ENCODE measurements at regions not wholly inside any gene's neighbourhood (a gene's known extent, or its start where the extent isn't known, plus 50 kb on each side); places are given as distances from the start of the nearest gene placed in this dataset.

DNA sequence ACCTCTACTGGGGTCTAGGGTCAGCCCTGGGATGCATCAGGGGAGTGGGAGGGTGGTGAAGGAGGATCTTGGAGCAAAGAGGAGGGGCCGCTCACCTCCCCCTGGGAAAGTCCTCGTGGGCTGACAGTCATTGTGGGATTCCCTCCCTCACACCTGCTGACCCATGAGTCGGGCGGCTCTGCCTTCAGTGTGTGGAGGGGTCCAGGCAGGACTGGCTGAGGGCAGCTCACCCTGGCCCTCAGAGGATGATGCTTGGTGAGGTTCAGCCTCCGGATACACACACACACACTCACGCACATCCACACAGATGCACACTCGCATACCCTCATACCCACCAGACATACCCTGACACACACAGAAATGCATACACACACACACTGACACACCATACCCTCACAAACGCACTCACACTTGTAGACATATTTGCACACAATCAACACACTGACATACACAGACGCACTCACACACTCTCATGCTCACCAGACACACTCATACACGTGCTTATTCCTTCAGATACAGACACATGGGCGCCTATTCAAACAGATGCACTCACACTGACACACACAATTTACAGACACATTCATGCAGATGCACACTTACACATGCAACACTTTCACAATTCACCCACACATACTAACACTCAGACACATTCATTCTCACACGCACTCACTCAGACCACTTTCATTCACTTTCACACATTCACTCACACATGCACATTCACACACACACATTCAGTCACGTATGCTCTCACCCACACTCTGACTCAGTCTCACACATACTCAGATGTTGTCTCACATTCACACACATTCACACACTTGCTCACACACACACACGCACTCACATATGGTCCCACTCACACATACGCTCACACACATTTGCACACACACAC is 105.1 kb upstream of the RPL38 start:
- H3K9me3 ChIP-seq (ENCODE audit: control insufficient read depth, insufficient read depth, low read length), result no peaks in the 10 kb centered on the region
- no peaks in the 10 kb centered on the region for H3K36me3 ChIP-seq (ENCODE audit: control insufficient read depth, insufficient read depth, low read length)
- H3K27ac ChIP-seq (ENCODE audit: low read depth, low read length), result no peak overlapping the region
- H3K27me3 ChIP-seq (ENCODE audit: control insufficient read depth, insufficient read depth, low read length), result no peaks in the 10 kb centered on the region
- peaks cover 4% of the 10 kb centered on the region for H3K4me1 ChIP-seq (ENCODE audit: control insufficient read depth, insufficient read depth, low read length)
- H3K4me3 ChIP-seq (ENCODE audit: low read depth, low read length), result no peak overlapping the region
- DNase-seq (ENCODE audit: low read depth in 4 of 6, low spot score in 6 of 6), result no peak
- WGBS (ENCODE audit: insufficient coverage), result 95% methylated on average over 13 of the region's 15 CpGs

DNA sequence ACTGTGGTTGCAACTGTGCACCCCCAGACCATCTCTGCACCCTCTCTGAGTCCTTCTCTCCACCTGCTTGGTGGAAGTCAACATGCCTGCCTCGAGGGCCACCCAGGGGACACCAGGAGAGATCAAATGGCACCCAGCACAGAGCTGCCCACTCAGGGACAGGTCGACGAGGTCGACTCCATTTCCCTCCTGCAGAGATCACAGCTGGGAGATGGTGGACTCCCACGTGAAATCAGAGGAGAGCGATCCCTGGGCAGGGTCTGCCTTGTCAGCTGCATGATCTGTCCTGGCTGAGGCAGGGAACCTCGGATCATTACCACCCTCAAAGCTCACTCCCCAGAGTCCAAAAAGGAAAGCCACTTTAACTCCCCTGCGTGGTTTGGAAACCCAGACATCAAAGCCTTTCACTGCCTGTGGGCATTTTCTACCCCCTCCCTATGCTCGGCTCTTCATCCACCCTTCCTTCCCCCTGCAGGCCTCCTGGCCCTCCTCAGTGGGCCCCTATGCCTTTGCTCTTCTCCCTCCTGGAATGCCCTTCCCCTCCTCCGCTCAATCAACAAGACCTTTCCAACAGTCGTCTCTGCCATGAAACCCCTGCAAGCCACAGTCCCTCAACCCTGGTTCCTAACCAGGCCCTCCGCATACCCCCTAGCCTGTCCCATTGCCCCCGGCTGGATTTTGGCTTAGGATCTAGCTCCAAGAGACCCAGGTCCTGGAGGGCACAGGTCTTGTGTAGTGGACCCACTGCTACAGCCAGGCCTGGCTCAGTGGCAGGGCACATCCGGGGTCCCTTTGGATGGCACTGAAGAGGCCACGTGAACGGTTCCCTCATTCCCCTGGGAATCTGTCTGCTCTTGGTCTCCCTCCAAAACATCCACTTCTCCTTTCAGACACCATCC is 103.8 kb upstream of the RPL38 start:
- Histone ChIP-seq H3K27ac (ENCODE audit: low read depth, low read length) (no peak overlapping the region), H3K36me3 (ENCODE audit: control insufficient read depth, insufficient read depth, low read length) (no peaks in the 10 kb centered on the region), H3K9me3 (ENCODE audit: control insufficient read depth, insufficient read depth, low read length) (no peaks in the 10 kb centered on the region), H3K27me3 (ENCODE audit: control insufficient read depth, insufficient read depth, low read length) (no peaks in the 10 kb centered on the region), H3K4me3 (ENCODE audit: low read depth, low read length) (no peak overlapping the region), H3K4me1 (ENCODE audit: control insufficient read depth, insufficient read depth, low read length) (peaks cover 4% of the 10 kb centered on the region)
- 67% methylated on average over 13 of the region's 16 CpGs for WGBS (ENCODE audit: insufficient coverage)
- DNase-seq (ENCODE audit: low read depth in 4 of 6, low spot score in 6 of 6), result no peak

DNA sequence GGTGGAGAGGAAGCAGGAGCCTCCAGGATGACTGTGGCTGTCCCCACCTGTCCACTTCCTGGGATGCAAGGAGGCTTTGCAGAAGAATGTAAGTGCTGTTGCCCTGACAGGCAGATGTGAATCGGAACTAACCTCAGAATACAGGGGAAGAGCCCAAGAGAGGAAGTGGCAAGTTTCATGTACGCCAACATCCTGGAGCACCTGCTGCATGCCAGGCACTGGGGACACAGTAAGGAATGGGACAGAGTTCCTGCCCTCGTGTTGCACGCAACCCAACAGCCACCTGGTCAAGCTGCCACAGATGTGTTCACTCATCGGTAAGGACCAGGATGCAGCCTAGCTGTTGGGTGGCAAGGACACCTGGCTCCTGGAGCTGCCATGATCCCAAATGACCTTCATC is 98.6 kb upstream of the RPL38 start:
- peaks cover 4% of the 10 kb centered on the region for H3K4me1 ChIP-seq (ENCODE audit: control insufficient read depth, insufficient read depth, low read length)
- no peaks in the 10 kb centered on the region for H3K27me3 ChIP-seq (ENCODE audit: control insufficient read depth, insufficient read depth, low read length)
- DNase-seq (ENCODE audit: low read depth in 4 of 6, low spot score in 6 of 6), result no peak
- H3K36me3 ChIP-seq (ENCODE audit: control insufficient read depth, insufficient read depth, low read length), result no peaks in the 10 kb centered on the region
- H3K9me3 ChIP-seq (ENCODE audit: control insufficient read depth, insufficient read depth, low read length), result no peaks in the 10 kb centered on the region
- WGBS (ENCODE audit: insufficient coverage), result 93% methylated on average over 5 of the region's 5 CpGs
- no peak overlapping the region for H3K27ac ChIP-seq (ENCODE audit: low read depth, low read length)
- H3K4me3 ChIP-seq (ENCODE audit: low read depth, low read length), result no peak overlapping the region

DNA sequence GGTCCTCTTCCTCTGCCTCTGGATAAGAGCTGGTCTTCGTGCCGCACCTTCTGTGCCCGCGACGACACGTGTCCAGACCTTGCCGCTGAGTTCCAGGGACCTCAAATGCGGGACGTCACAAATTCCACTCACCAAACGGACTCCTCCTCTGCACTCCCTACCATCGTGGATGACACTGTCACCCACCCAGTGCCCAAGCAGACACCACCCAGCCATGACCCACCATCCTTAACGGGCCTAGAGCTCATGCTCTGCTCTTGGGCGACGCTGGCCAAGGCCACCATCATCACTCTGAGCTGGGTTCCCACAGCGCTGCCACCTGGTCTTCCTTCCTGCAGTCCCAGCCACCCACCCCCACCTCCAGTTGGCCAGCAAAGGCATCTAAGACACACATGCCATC is 96.4 kb upstream of the RPL38 start:
- 97% methylated on average over 15 of the region's 15 CpGs for WGBS (ENCODE audit: insufficient coverage)
- Histone ChIP-seq H3K4me3 (ENCODE audit: low read depth, low read length) (no peak overlapping the region), H3K27me3 (ENCODE audit: control insufficient read depth, insufficient read depth, low read length) (no peaks in the 10 kb centered on the region)

DNA sequence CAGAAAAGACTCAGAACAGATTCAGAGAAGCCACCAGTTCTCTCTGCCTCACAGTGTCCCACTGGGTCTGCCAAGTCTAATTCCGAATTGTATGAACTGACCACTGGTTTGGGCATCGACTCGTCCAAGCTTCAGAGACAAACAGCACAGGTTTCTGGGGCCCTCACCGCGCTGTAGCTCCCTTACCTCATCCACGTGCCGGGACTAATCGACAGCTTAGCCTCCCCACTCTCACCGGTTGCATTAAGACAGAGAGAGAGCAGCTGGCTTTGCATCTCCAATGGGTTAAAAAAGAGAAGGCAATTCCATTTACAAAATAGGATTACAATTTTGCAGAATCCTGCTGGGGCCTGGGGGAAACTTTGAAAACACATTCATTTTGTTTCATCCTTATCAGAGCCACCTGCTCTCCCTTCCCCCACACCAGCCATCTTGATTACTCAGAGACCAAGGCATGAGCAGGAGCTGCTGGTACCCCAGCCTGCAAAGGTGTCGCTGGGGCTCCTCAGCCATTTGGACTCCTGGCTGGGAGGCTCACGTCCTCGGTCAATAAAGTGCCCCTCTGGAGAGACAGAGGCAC is 95.3 kb upstream of the RPL38 start:
- Histone ChIP-seq H3K36me3 (ENCODE audit: control insufficient read depth, insufficient read depth, low read length) (no peaks in the 10 kb centered on the region), H3K27ac (ENCODE audit: low read depth, low read length) (no peak overlapping the region), H3K9me3 (ENCODE audit: control insufficient read depth, insufficient read depth, low read length) (no peaks in the 10 kb centered on the region), H3K4me3 (ENCODE audit: low read depth, low read length) (no peak overlapping the region), H3K4me1 (ENCODE audit: control insufficient read depth, insufficient read depth, low read length) (peaks cover 9% of the 10 kb centered on the region), H3K27me3 (ENCODE audit: control insufficient read depth, insufficient read depth, low read length) (no peaks in the 10 kb centered on the region)
- DNase-seq (ENCODE audit: low read depth in 4 of 6, low spot score in 6 of 6), result peak in 1 of 6 donors; percentile 70
- whole genome bisulfite sequencing (ENCODE audit: insufficient coverage), result 52% methylated on average over 4 of the region's 12 CpGs

More for the DNA sequence above, 96.4 kb upstream of the RPL38 start:
- Histone ChIP-seq H3K36me3 (ENCODE audit: control insufficient read depth, insufficient read depth, low read length) (no peaks in the 10 kb centered on the region), H3K4me1 (ENCODE audit: control insufficient read depth, insufficient read depth, low read length) (peaks cover 9% of the 10 kb centered on the region), H3K9me3 (ENCODE audit: control insufficient read depth, insufficient read depth, low read length) (no peaks in the 10 kb centered on the region), H3K27ac (ENCODE audit: low read depth, low read length) (no peak overlapping the region)
- no peak for DNase-seq (ENCODE audit: low read depth in 4 of 6, low spot score in 6 of 6)

DNA sequence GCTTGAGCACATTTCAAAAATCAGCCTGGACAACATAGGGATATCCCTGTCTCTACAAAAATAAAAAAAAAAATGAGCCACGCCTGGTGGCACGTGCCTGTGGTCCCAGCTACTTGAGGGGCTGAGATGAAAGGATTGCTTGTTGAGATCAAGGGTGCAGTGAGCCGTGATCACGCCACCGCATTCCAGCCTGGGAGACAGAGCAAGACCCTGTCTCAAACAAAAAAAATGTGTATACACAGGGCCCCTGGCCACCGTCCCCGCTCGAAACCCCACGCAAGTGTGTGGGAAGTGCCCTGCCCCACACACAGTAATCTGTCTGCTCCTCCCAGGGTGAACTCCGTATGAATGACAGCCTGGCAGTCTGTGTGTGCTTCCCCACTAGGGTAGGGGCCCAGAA is 93.0 kb upstream of the RPL38 start:
- H3K4me3 ChIP-seq (ENCODE audit: low read depth, low read length), result no peak overlapping the region
- H3K27me3 ChIP-seq (ENCODE audit: control insufficient read depth, insufficient read depth, low read length), result no peaks in the 10 kb centered on the region
- WGBS (ENCODE audit: insufficient coverage), result 28% methylated on average over 9 of the region's 10 CpGs
- H3K4me1 ChIP-seq (ENCODE audit: control insufficient read depth, insufficient read depth, low read length), result peaks cover 9% of the 10 kb centered on the region
- no peak for DNase-seq (ENCODE audit: low read depth in 4 of 6, low spot score in 6 of 6)
- no peaks in the 10 kb centered on the region for H3K36me3 ChIP-seq (ENCODE audit: control insufficient read depth, insufficient read depth, low read length)
- H3K27ac ChIP-seq (ENCODE audit: low read depth, low read length), result no peak overlapping the region
- H3K9me3 ChIP-seq (ENCODE audit: control insufficient read depth, insufficient read depth, low read length), result no peaks in the 10 kb centered on the region

DNA sequence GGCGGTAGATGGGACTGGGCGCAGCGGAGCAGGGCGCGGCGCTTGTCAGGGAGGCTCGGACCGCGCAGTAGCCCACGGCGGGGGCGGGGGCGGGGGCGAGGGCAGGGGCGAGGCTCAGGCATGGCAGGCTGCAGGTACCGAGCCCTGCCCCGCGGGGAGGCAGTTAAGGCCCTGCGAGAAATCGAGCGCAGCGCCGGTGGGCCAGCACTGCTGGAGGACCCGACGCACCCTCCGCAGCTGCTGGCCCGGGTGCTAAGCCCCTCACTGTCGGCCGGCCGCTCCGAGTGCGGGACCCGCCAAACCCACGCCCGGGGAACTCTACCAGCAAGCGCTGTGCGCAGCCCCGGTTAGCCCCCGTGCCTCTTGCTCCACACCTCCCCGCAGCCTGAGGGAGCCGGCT is 90.2 kb upstream of the RPL38 start:
- H3K27me3 ChIP-seq (ENCODE audit: control insufficient read depth, insufficient read depth, low read length), result peaks cover 5% of the 10 kb centered on the region
- H3K4me3 ChIP-seq (ENCODE audit: low read depth, low read length), result no peak overlapping the region
- no peaks in the 10 kb centered on the region for H3K9me3 ChIP-seq (ENCODE audit: control insufficient read depth, insufficient read depth, low read length)

DNA sequence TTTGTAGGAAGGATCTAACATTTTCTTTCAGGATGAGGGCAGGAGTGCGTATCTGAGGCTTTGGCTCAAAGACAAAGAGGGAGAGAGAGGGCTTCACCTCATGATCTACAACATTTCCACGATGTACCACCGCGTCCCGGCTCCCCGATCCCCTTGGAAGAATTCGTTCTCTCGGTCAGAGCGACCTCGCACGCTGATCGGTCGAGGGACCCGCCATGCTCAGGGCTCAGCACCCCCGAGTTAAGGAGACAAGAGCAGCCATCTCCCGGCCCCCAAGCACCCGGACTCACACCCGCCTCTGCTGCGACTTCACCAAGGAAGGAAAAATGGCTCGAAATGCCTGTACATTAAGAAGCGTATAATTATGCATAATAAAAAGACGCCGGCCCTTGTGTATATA is 89.5 kb upstream of the RPL38 start:
- Histone ChIP-seq H3K27me3 (ENCODE audit: control insufficient read depth, insufficient read depth, low read length) (peaks cover 5% of the 10 kb centered on the region), H3K4me3 (ENCODE audit: low read depth, low read length) (no peak overlapping the region), H3K36me3 (ENCODE audit: control insufficient read depth, insufficient read depth, low read length) (no peaks in the 10 kb centered on the region), H3K4me1 (ENCODE audit: control insufficient read depth, insufficient read depth, low read length) (peaks cover 30% of the 10 kb centered on the region), H3K9me3 (ENCODE audit: control insufficient read depth, insufficient read depth, low read length) (no peaks in the 10 kb centered on the region), H3K27ac (ENCODE audit: low read depth, low read length) (no peak overlapping the region)
- 82% methylated on average over 12 of the region's 23 CpGs for WGBS (ENCODE audit: insufficient coverage)
- DNase-seq (ENCODE audit: low read depth in 4 of 6, low spot score in 6 of 6), result peak in 1 of 6 donors; percentile 49

More for the DNA sequence above, 90.2 kb upstream of the RPL38 start:
- DNase-seq (ENCODE audit: low read depth in 4 of 6, low spot score in 6 of 6), result no peak
- no peak overlapping the region for H3K27ac ChIP-seq (ENCODE audit: low read depth, low read length)
- peaks cover 25% of the 10 kb centered on the region for H3K4me1 ChIP-seq (ENCODE audit: control insufficient read depth, insufficient read depth, low read length)
- no peaks in the 10 kb centered on the region for H3K36me3 ChIP-seq (ENCODE audit: control insufficient read depth, insufficient read depth, low read length)
- 98% methylated on average over 36 of the region's 41 CpGs for WGBS (ENCODE audit: insufficient coverage)

DNA sequence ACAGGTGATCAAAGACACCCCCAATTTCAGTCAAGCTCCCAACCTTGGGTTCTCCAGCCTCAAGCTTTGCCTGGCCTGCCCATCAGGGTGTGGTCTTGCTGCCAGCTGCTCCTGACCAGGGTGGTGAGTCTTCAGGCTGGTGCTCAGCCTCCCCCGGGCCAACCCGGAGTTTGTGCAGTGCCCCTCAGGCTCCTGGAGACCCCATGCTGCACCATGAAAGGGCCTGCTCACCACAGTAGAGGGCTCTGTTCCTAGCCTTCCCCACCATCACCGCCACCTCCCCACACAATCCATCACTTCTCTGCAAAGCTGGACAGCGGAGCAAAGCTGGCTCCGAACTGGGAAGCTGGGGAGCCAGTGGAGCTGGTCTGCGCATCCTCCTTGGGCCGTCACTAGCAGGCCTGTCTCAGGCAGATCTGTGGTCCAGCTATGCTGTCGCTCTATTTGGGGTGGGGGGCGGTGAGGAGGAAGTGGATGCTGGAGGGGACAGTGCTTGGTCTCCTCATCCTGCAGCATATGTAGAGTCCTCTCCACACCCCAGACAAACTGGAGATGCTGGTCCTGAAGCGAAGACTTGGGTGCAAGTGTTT is 88.5 kb upstream of the RPL38 start:
- DNase-seq (ENCODE audit: low read depth in 4 of 6, low spot score in 6 of 6), result no peak
- H3K27me3 ChIP-seq (ENCODE audit: control insufficient read depth, insufficient read depth, low read length), result peaks cover 5% of the 10 kb centered on the region
- no peak overlapping the region for H3K27ac ChIP-seq (ENCODE audit: low read depth, low read length)
- WGBS (ENCODE audit: insufficient coverage), result 80% methylated on average over 7 of the region's 10 CpGs
- no peak overlapping the region for H3K4me3 ChIP-seq (ENCODE audit: low read depth, low read length)
- peaks cover 37% of the 10 kb centered on the region for H3K4me1 ChIP-seq (ENCODE audit: control insufficient read depth, insufficient read depth, low read length)
- H3K9me3 ChIP-seq (ENCODE audit: control insufficient read depth, insufficient read depth, low read length), result no peaks in the 10 kb centered on the region
- H3K36me3 ChIP-seq (ENCODE audit: control insufficient read depth, insufficient read depth, low read length), result no peaks in the 10 kb centered on the region

Data from spinal cord (tissue), 9 donors.